WTC11 (cell line): ENCODE measurements at regions not wholly inside any gene's neighbourhood (a gene's known extent, or its start where the extent isn't known, plus 50 kb on each side); places are given as distances from the start of the nearest gene placed in this dataset.

ENCODE experiments used
- ATAC-seq: fragments of 200-7000 bp; cut with Tn5 transposase; 2 replicates; pipeline ENCODE4 v1.10.0; 2021; ENCODE audit warnings: mild to moderate bottlenecking, moderate library complexity
- CTCF ChIA-PET: fragments of 300-600 bp; sonication (Branson Sonifier 250); formaldehyde crosslinking; loops from one replicate; lab custom pipeline; 2021; ENCODE audit warnings: antibody characterized with exemption; lab: Charles Lee
- POLR2A ChIA-PET: fragments of 350-600 bp; sonication (Branson Sonifier 250); formaldehyde crosslinking; loops from one replicate; lab custom pipeline; 2021; ENCODE audit warnings: antibody characterized with exemption; lab: Charles Lee
- DNase-seq: peaks from one replicate; pipeline ENCODE4 v3.0.0; 2021; ENCODE audit warnings: low spot score
- H3K27ac Mint-ChIP-seq: 2 replicates; pipeline ENCODE4 v1.8.0; 2021; ENCODE audit warnings: mixed read lengths
- H3K27me3 Mint-ChIP-seq: 2 replicates; pipeline ENCODE4 v1.8.0; 2021; ENCODE audit warnings: low read depth, mild to moderate bottlenecking, moderate library complexity, mixed read lengths
- H3K36me3 Mint-ChIP-seq: 2 replicates; pipeline ENCODE4 v1.8.0; 2021; ENCODE audit warnings: mixed read lengths
- H3K4me1 Mint-ChIP-seq: 2 replicates; pipeline ENCODE4 v1.8.0; 2022; ENCODE audit warnings: mixed read lengths
- H3K4me3 Mint-ChIP-seq: 2 replicates; pipeline ENCODE4 v1.8.0; 2021; ENCODE audit warnings: mild to moderate bottlenecking, moderate library complexity, mixed read lengths
- H3K9me3 Mint-ChIP-seq: 2 replicates; pipeline ENCODE4 v1.8.0; 2021; ENCODE audit warnings: mixed read lengths
- ATF6 ChIP-seq: sonication (generic); formaldehyde crosslinking; IDR thresholded peaks from 2 replicates; pipeline ENCODE4 v1.8.1; 2023; ENCODE audit warnings: mild to moderate bottlenecking, missing genetic modification reagents
- CBFB ChIP-seq: sonication (generic); formaldehyde crosslinking; IDR thresholded peaks from 2 replicates; pipeline ENCODE4 v1.8.1; 2022; ENCODE audit warnings: mild to moderate bottlenecking, low read depth, missing genetic modification reagents
- CREB1 ChIP-seq: sonication (generic); formaldehyde crosslinking; IDR thresholded peaks from 2 replicates; pipeline ENCODE4 v1.8.0; 2023; ENCODE audit warnings: mild to moderate bottlenecking, missing genetic modification reagents
- ELF4 ChIP-seq: sonication (generic); formaldehyde crosslinking; IDR thresholded peaks from 2 replicates; pipeline ENCODE4 v1.8.1; 2022; ENCODE audit warnings: low read depth, mild to moderate bottlenecking, moderate library complexity, missing genetic modification reagents
- FOXJ3 ChIP-seq: sonication (generic); formaldehyde crosslinking; IDR thresholded peaks from 2 replicates; pipeline ENCODE4 v1.9.0; 2021; ENCODE audit warnings: missing genetic modification reagents, mild to moderate bottlenecking, borderline replicate concordance
- FOXP1 ChIP-seq: sonication (generic); formaldehyde crosslinking; IDR thresholded peaks from 2 replicates; pipeline ENCODE4 v1.8.0; 2022; ENCODE audit warnings: missing genetic modification reagents, mild to moderate bottlenecking, moderate library complexity, borderline replicate concordance
- FOXP4 ChIP-seq: sonication (generic); formaldehyde crosslinking; IDR thresholded peaks from 2 replicates; pipeline ENCODE4 v1.8.0; 2022; ENCODE audit warnings: mild to moderate bottlenecking, missing genetic modification reagents
- HMGA2 ChIP-seq: fragments of 250-450 bp; sonication (Bioruptor Pico); IDR thresholded peaks from 2 replicates; pipeline ENCODE4 v1.4.0; 2021; ENCODE audit warnings: mild to moderate bottlenecking, moderate library complexity
- HMGXB4 ChIP-seq: sonication (generic); formaldehyde crosslinking; IDR thresholded peaks from 2 replicates; pipeline ENCODE4 v1.8.1; 2023; ENCODE audit warnings: mild to moderate bottlenecking, moderate library complexity, missing genetic modification reagents
- JUN ChIP-seq: sonication (generic); formaldehyde crosslinking; IDR thresholded peaks from 2 replicates; pipeline ENCODE4 v1.8.0; 2023; ENCODE audit warnings: mild to moderate bottlenecking, missing genetic modification reagents
- MAX ChIP-seq: sonication (generic); formaldehyde crosslinking; IDR thresholded peaks from 2 replicates; pipeline ENCODE4 v1.8.0; 2022; ENCODE audit warnings: mild to moderate bottlenecking, missing genetic modification reagents
- MLX ChIP-seq: sonication (generic); formaldehyde crosslinking; IDR thresholded peaks from 2 replicates; pipeline ENCODE4 v1.8.1; 2023; ENCODE audit warnings: mild to moderate bottlenecking, missing genetic modification reagents, moderate library complexity
- NFATC4 ChIP-seq: fragments of 250-450 bp; sonication (Bioruptor Pico); IDR thresholded peaks from 2 replicates; pipeline ENCODE4 v1.9.0; 2021; ENCODE audit warnings: mild to moderate bottlenecking
- TEAD4 ChIP-seq: sonication (generic); formaldehyde crosslinking; IDR thresholded peaks from 2 replicates; pipeline ENCODE4 v1.8.0; 2022; ENCODE audit warnings: mild to moderate bottlenecking, missing genetic modification reagents
- USF1 ChIP-seq: sonication (generic); formaldehyde crosslinking; IDR thresholded peaks from 2 replicates; pipeline ENCODE4 v1.8.0; 2022; ENCODE audit warnings: mild to moderate bottlenecking, missing genetic modification reagents
- USF2 ChIP-seq: sonication (generic); formaldehyde crosslinking; IDR thresholded peaks from 2 replicates; pipeline ENCODE4 v1.8.1; 2023; ENCODE audit warnings: mild to moderate bottlenecking, missing genetic modification reagents, moderate library complexity
- ZBTB43 ChIP-seq: sonication (generic); formaldehyde crosslinking; IDR thresholded peaks from 2 replicates; pipeline ENCODE4 v1.8.1; 2023; ENCODE audit warnings: mild to moderate bottlenecking, missing genetic modification reagents
- ZNF219 ChIP-seq: sonication (generic); formaldehyde crosslinking; IDR thresholded peaks from 2 replicates; pipeline ENCODE4 v1.8.0; 2023; ENCODE audit warnings: missing genetic modification reagents, mild to moderate bottlenecking, borderline replicate concordance
- ZNF396 ChIP-seq: fragments of 250-450 bp; sonication (Bioruptor Pico); IDR thresholded peaks from 2 replicates; pipeline ENCODE4 v1.8.0; 2021; ENCODE audit warnings: mild to moderate bottlenecking, moderate library complexity, borderline replicate concordance
- ZNF416 ChIP-seq: fragments of 250-450 bp; sonication (Bioruptor Pico); IDR thresholded peaks from 2 replicates; pipeline ENCODE4 v1.9.0; 2021; ENCODE audit warnings: mild to moderate bottlenecking, inconsistent platforms

- Mint-ChIP-seq H3K4me1 (peaks cover 25% of the 10 kb centered on the region), H3K4me3 (no peak overlapping the region), H3K9me3 (no peaks in the 10 kb centered on the region), H3K27ac (no peak overlapping the region), H3K36me3 (0 out of 2 replicates have a peak, but pooled peaks cover 3% of the 10 kb centered on the region), H3K27me3 (no peaks in the 10 kb centered on the region)
- TF ChIP-seq MLX (CRISPR knock-in tag): no peak
- no peak for TF ChIP-seq ZNF416 (CRISPR knock-in tag)
- TF ChIP-seq ZNF396 (CRISPR knock-in tag): no peak
- no peak for TF ChIP-seq ELF4 (CRISPR knock-in tag)
- no peak for TF ChIP-seq ZBTB43 (CRISPR knock-in tag)
- no peak for TF ChIP-seq ATF6 (CRISPR knock-in tag)
- TF ChIP-seq HMGXB4: no peak
- no peak for TF ChIP-seq JUN (CRISPR knock-in tag)
- TF ChIP-seq TEAD4 (CRISPR knock-in tag): no peak
- no peak for TF ChIP-seq MAX (CRISPR knock-in tag)
- TF ChIP-seq FOXP4 (CRISPR knock-in tag): no peak
- TF ChIP-seq NFATC4 (CRISPR knock-in tag): no peak
- no peak for TF ChIP-seq USF1 (CRISPR knock-in tag)
- no peak for TF ChIP-seq CREB1 (CRISPR knock-in tag)
- TF ChIP-seq FOXJ3 (CRISPR knock-in tag): no peak
- no peak for TF ChIP-seq FOXP1
- ChIA-PET POLR2A (no interaction called here), CTCF (no interaction called here)
- DNase-seq: no peak
- ATAC-seq: no peak
These were observed 203.1 kb downstream of the AASDH start for GRCh38 chr4:56184214-56184613.

- ATAC-seq (peak; percentile 73), DNase-seq (no peak)
- Mint-ChIP-seq H3K9me3 (no peaks in the 10 kb centered on the region), H3K4me3 (no peak overlapping the region), H3K27me3 (no peaks in the 10 kb centered on the region), H3K36me3 (0 out of 2 replicates have a peak, but pooled peaks cover 3% of the 10 kb centered on the region), H3K4me1 (peaks cover 25% of the 10 kb centered on the region), H3K27ac (peak overlapping the region; percentile 79)
- POLR2A ChIA-PET: no interaction called here
- TF ChIP-seq HMGA2 (CRISPR knock-in tag) (no peak), TEAD4 (CRISPR knock-in tag) (no peak), CBFB (CRISPR knock-in tag) (no peak), ZNF219 (no peak), FOXP1 (no peak), USF2 (CRISPR knock-in tag) (peak; percentile 26; the same call in 1 of the 2 replicates), ZNF416 (CRISPR knock-in tag) (no peak), MAX (CRISPR knock-in tag) (no peak)
- CTCF ChIA-PET: interaction anchor here (0.7 to 1.7 kb wide), 2 partner anchors 26 to 49 kb away, joined by 3 to 4 read pairs; no protein-coding TSS in a partner anchor
These were observed 203.8 kb downstream of the AASDH start for GRCh38 chr4:56183344-56183959.
